Mesothelial cell of epicardium (in vitro differentiated cells): ENCODE measurements at regions not wholly inside any gene's neighbourhood (a gene's known extent, or its start where the extent isn't known, plus 50 kb on each side); places are given as distances from the start of the nearest gene placed in this dataset.

Source experiments
- DNase-seq, 2 experiments: peaks; one replicate each; pipeline ENCODE4 v3.0.0; 2021; ENCODE audit warnings: low spot score in 2 of 2; ENCODE audit not compliant: unreplicated experiment in 2 of 2
- H3K27ac Mint-ChIP-seq: 2 replicates; pipeline ENCODE4 v1.8.0; 2021; ENCODE audit warnings: mixed read lengths
- H3K27me3 Mint-ChIP-seq: 2 replicates; pipeline ENCODE4 v1.8.0; 2021; ENCODE audit warnings: low read depth, mixed read lengths
- H3K36me3 Mint-ChIP-seq: 2 replicates; pipeline ENCODE4 v1.8.0; 2021; ENCODE audit warnings: mixed read lengths
- H3K4me1 Mint-ChIP-seq: 2 replicates; pipeline ENCODE4 v1.8.0; 2021; ENCODE audit warnings: mixed read lengths
- H3K4me3 Mint-ChIP-seq: 2 replicates; pipeline ENCODE4 v1.8.0; 2021; ENCODE audit warnings: mild to moderate bottlenecking, moderate library complexity, mixed read lengths
- H3K9me3 Mint-ChIP-seq: 2 replicates; pipeline ENCODE4 v1.8.0; 2021; ENCODE audit warnings: mixed read lengths
- TF ChIP-seq, protein P1 (sequence below): fragments of 200-600 bp; sonication (generic); IDR thresholded peaks from one replicate; pipeline ENCODE4 v1.5.0; 2021; ENCODE audit warnings: antibody characterized with exemption; ENCODE audit not compliant: unreplicated experiment

DNA sequence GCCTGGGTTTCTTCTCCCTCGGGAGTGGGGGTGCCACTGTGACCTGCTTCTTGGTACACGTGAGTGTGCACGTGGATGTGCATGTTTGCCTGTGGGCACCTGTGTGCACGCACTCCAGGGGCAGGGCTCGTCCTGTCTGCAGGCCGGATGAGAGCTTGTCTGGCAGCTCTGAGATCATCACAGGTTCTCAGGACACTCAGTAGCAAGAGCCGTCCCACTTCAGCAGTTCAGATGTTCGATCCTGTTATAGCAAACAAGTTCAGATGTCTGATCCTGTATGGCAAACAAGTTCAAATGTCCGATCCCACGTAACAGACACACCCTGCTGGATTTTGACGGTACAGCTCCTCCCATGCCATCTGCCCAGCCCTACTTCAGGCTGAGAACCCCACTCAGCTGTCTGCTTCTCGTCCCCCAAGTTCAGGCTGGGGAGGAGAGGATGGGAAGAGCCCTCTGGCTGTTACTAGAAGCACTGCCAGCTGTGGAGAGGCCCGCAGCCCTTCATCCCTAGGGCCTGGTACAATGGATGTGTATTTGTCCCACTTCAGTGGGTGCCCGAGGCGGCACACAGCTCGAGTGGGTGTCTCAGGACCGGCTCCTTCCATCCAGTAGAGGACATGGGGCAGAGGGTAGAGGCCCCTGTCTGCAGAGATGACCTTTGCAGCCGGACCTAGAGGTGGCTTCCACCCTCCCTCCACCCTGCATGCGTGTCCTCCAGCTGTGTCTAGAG, 1126.9 kb downstream of the BRD1 start:
- H3K9me3 Mint-ChIP-seq: no peaks in the 10 kb centered on the region
- H3K27ac Mint-ChIP-seq: no peak overlapping the region
- H3K36me3 Mint-ChIP-seq: no peaks in the 10 kb centered on the region
- DNase-seq: no peak
- H3K4me3 Mint-ChIP-seq: no peak overlapping the region
- TF ChIP-seq, protein P1, sequence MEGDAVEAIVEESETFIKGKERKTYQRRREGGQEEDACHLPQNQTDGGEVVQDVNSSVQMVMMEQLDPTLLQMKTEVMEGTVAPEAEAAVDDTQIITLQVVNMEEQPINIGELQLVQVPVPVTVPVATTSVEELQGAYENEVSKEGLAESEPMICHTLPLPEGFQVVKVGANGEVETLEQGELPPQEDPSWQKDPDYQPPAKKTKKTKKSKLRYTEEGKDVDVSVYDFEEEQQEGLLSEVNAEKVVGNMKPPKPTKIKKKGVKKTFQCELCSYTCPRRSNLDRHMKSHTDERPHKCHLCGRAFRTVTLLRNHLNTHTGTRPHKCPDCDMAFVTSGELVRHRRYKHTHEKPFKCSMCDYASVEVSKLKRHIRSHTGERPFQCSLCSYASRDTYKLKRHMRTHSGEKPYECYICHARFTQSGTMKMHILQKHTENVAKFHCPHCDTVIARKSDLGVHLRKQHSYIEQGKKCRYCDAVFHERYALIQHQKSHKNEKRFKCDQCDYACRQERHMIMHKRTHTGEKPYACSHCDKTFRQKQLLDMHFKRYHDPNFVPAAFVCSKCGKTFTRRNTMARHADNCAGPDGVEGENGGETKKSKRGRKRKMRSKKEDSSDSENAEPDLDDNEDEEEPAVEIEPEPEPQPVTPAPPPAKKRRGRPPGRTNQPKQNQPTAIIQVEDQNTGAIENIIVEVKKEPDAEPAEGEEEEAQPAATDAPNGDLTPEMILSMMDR: no peak
- no peaks in the 10 kb centered on the region for H3K4me1 Mint-ChIP-seq
- H3K27me3 Mint-ChIP-seq: no peaks in the 10 kb centered on the region

GRCh38 chr22:48700180-48700565, 1127.5 kb downstream of the BRD1 start:
- Mint-ChIP-seq H3K27me3 (no peaks in the 10 kb centered on the region), H3K36me3 (no peaks in the 10 kb centered on the region), H3K4me1 (no peaks in the 10 kb centered on the region), H3K27ac (no peak overlapping the region), H3K4me3 (no peak overlapping the region), H3K9me3 (no peaks in the 10 kb centered on the region)
- no peak for DNase-seq
- TF ChIP-seq, protein P1: no peak

DNA sequence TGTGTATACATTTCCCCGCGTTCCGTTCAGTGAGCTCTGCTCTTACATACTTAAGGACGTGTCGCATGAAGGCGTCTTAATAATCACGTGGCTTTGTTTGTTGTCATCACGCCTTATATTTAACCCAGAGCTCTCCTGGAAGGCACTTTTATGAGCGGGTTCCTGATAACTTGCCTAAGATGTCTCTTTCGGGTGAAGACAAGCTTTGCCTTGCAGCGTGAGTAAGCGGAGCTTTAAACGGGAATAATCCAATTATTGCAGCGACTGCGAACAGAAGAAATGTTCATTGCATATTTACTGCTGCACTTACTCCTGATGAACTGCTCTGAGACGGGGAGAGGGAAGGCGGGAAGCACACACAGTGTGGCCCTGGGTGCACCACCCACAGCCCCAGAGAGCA, 1128.2 kb downstream of the BRD1 start:
- no peaks in the 10 kb centered on the region for H3K4me1 Mint-ChIP-seq
- no peak overlapping the region for H3K4me3 Mint-ChIP-seq
- no peaks in the 10 kb centered on the region for H3K36me3 Mint-ChIP-seq
- H3K27me3 Mint-ChIP-seq: no peaks in the 10 kb centered on the region
- no peak for DNase-seq
- H3K27ac Mint-ChIP-seq: no peak overlapping the region
- TF ChIP-seq, protein P1: no peak
- H3K9me3 Mint-ChIP-seq: no peaks in the 10 kb centered on the region

GRCh38 chr22:48698618-48699017, 1129.1 kb downstream of the BRD1 start:
- Mint-ChIP-seq H3K27ac (no peak overlapping the region), H3K4me3 (no peak overlapping the region), H3K9me3 (no peaks in the 10 kb centered on the region), H3K27me3 (no peaks in the 10 kb centered on the region), H3K4me1 (no peaks in the 10 kb centered on the region), H3K36me3 (no peaks in the 10 kb centered on the region)
- no peak for DNase-seq
- TF ChIP-seq, protein P1: no peak

DNA sequence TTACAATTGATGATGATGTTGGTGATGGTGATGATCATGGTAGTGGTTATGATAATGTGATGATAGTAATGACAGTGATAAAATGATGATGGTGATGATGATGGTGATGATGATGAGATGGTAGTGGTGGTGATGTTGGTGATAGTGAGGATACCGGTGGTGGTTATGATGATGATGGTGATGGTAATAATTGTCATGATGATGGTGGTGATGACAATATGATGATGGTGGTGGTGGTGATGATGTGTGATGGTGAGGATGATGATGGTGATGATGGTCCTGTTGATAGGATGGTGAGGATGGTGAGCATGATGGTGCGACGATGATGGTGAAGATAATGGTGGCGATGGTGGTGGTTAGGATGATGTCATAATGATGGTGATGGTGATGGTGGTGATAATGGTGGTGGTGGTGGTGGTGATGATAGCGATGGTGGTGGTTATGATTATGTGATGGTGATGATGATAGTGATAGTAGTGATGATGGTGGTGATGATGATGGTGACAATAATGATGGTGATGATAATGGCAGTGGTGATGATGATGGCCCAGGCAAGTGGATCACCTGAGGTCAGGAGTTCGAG, 1129.9 kb downstream of the BRD1 start:
- H3K27me3 Mint-ChIP-seq: no peaks in the 10 kb centered on the region
- no peak overlapping the region for H3K4me3 Mint-ChIP-seq
- H3K9me3 Mint-ChIP-seq: no peaks in the 10 kb centered on the region
- H3K4me1 Mint-ChIP-seq: no peaks in the 10 kb centered on the region
- H3K36me3 Mint-ChIP-seq: no peaks in the 10 kb centered on the region
- H3K27ac Mint-ChIP-seq: no peak overlapping the region
- DNase-seq: no peak
- TF ChIP-seq, protein P1: no peak
